GM12865 (cell line): ENCODE measurements at regions not wholly inside any gene's neighbourhood (a gene's known extent, or its start where the extent isn't known, plus 50 kb on each side); places are given as distances from the start of the nearest gene placed in this dataset.

Experiments
- DNase-seq: peaks from one replicate; pipeline ENCODE4 v3.0.0; 2010; ENCODE audit warnings: low read depth
- H3K4me3 ChIP-seq: 2 replicates; pipeline ENCODE4 v1.5.1; 2011; ENCODE audit warnings: mild to moderate bottlenecking, low read depth, low read length, control low read depth
- CTCF ChIP-seq: IDR thresholded peaks from 2 replicates; pipeline ENCODE4 v1.5.1; 2011; ENCODE audit warnings: low read length, control low read depth, low read depth, inconsistent platforms; ENCODE audit not compliant: insufficient read depth; ENCODE audit errors: missing control alignments

GRCh38 chr21:32185103-32185502 lies 93.7 kb downstream of the MIS18A start:
- no peak for DNase-seq
- no peak overlapping the region for H3K4me3 ChIP-seq
- no peak for TF ChIP-seq CTCF

GRCh38 chr21:32184485-32184884 lies 94.4 kb downstream of the MIS18A start:
- H3K4me3 ChIP-seq, result no peak overlapping the region
- DNase-seq, result no peak
- no peak for TF ChIP-seq CTCF

- no peak for TF ChIP-seq CTCF
- no peak overlapping the region for H3K4me3 ChIP-seq
- no peak for DNase-seq
These were observed 94.8 kb downstream of the MIS18A start for GRCh38 chr21:32184065-32184464.

- H3K4me3 ChIP-seq, result no peak overlapping the region
- TF ChIP-seq CTCF, result no peak
- no peak for DNase-seq
These were observed 95.5 kb downstream of the MIS18A start for GRCh38 chr21:32183396-32183795.

GRCh38 chr21:32182449-32182848 lies 96.4 kb downstream of the MIS18A start:
- no peak for DNase-seq
- TF ChIP-seq CTCF, result no peak
- no peak overlapping the region for H3K4me3 ChIP-seq

- no peak for TF ChIP-seq CTCF
- H3K4me3 ChIP-seq, result no peak overlapping the region
- no peak for DNase-seq
These were observed 97.4 kb downstream of the MIS18A start for GRCh38 chr21:32181457-32181856.

- no peak for DNase-seq
- TF ChIP-seq CTCF, result no peak
These were observed 104.0 kb downstream of the MIS18A start for GRCh38 chr21:32174819-32175218.

More at GRCh38 chr21:32174819-32175218, 104.0 kb downstream of the MIS18A start:
- no peak overlapping the region for H3K4me3 ChIP-seq
